VCaP (cell line): ENCODE measurements at regions not wholly inside any gene's neighbourhood (a gene's known extent, or its start where the extent isn't known, plus 50 kb on each side); places are given as distances from the start of the nearest gene placed in this dataset.

Source experiments
- H3K27ac ChIP-seq: fragments of 450-650 bp; 2 replicates; pipeline ENCODE4 v1.5.1; 2017
- CTCF ChIP-seq: fragments of 450-650 bp; conservative IDR thresholded peaks from 2 replicates; pipeline ENCODE4 v1.5.1; 2017; ENCODE audit warnings: mild to moderate bottlenecking, moderate library complexity

- H3K27ac ChIP-seq: no peak overlapping the region
- TF ChIP-seq CTCF: no peak
Measured at GRCh38 chr2:6589150-6589549, 276.6 kb downstream of the CMPK2 start.

- no peak for TF ChIP-seq CTCF
- no peak overlapping the region for H3K27ac ChIP-seq
Measured at GRCh38 chr2:6590442-6590841, 275.3 kb downstream of the CMPK2 start.

GRCh38 chr2:6602471-6602870, 263.2 kb downstream of the CMPK2 start:
- no peak for TF ChIP-seq CTCF

GRCh38 chr2:6605836-6606505, 259.7 kb downstream of the CMPK2 start:
- H3K27ac ChIP-seq: no peak overlapping the region
- no peak for TF ChIP-seq CTCF

More at GRCh38 chr2:6602471-6602870, 263.2 kb downstream of the CMPK2 start:
- no peak overlapping the region for H3K27ac ChIP-seq

- TF ChIP-seq CTCF: no peak
- H3K27ac ChIP-seq: no peak overlapping the region
Measured at GRCh38 chr2:6617794-6618193, 247.9 kb downstream of the CMPK2 start.

- TF ChIP-seq CTCF: no peak
- no peak overlapping the region for H3K27ac ChIP-seq
Measured at GRCh38 chr2:6618201-6618600, 247.5 kb downstream of the CMPK2 start.

- TF ChIP-seq CTCF: no peak
Measured at GRCh38 chr2:6623746-6624145, 242.0 kb downstream of the CMPK2 start.

More at GRCh38 chr2:6623746-6624145, 242.0 kb downstream of the CMPK2 start:
- H3K27ac ChIP-seq: no peak overlapping the region
